CD14-positive monocyte (primary cell): ENCODE measurements at regions not wholly inside any gene's neighbourhood (a gene's known extent, or its start where the extent isn't known, plus 50 kb on each side); places are given as distances from the start of the nearest gene placed in this dataset.

Experiments used
- DNase-seq, 3 donors: peaks; one replicate each; pipeline ENCODE4 v3.0.0-alpha.2; 2011 to 2022
- H2AFZ ChIP-seq: 2 replicates; pipeline ENCODE4 v1.6.0; 2012; ENCODE audit warnings: mild to moderate bottlenecking, low read depth, low read length, inconsistent platforms; ENCODE audit not compliant: insufficient read depth, poor library complexity, severe bottlenecking
- H3K27ac ChIP-seq, 2 donors: 1 replicate in 1 of 2; 2 replicates in 1 of 2; pipeline ENCODE4 v1.5.1; 2012 to 2013; ENCODE audit warnings: low read length in 2 of 2, control low read depth in 1 of 2, inconsistent platforms in 1 of 2, low read depth in 1 of 2, mild to moderate bottlenecking in 1 of 2
- H3K27me3 ChIP-seq, 2 donors: one replicate each; pipeline versions ENCODE4 v1.6.0 to v1.6.1; 2011 to 2013; ENCODE audit warnings: low read length in 2 of 2; ENCODE audit not compliant: control insufficient read depth in 2 of 2, insufficient read depth in 2 of 2
- H3K36me3 ChIP-seq, 2 donors: replicated peaks in 1 of 2; 1 replicate in 1 of 2; 2 replicates in 1 of 2; pipeline versions ENCODE4 v1.5.1 to v1.6.1; 2012 to 2013; ENCODE audit warnings: low read length in 2 of 2, control low read depth in 1 of 2, inconsistent platforms in 1 of 2, mild to moderate bottlenecking in 1 of 2; ENCODE audit not compliant: insufficient read depth in 2 of 2, control insufficient read depth in 1 of 2
- H3K4me1 ChIP-seq, 2 donors: 1 replicate in 1 of 2; 2 replicates in 1 of 2; pipeline versions ENCODE4 v1.5.1 to v1.6.1; 2012 to 2013; ENCODE audit warnings: low read length in 2 of 2, control low read depth in 1 of 2, inconsistent platforms in 1 of 2, mild to moderate bottlenecking in 1 of 2, moderate library complexity in 1 of 2; ENCODE audit not compliant: insufficient read depth in 2 of 2, control insufficient read depth in 1 of 2
- H3K4me2 ChIP-seq: replicated peaks from 2 replicates; pipeline ENCODE3; 2012; ENCODE audit warnings: low read length, moderate library complexity, mild to moderate bottlenecking; ENCODE audit not compliant: poor library complexity, severe bottlenecking; ENCODE audit errors: extremely low read depth
- H3K4me3 ChIP-seq, 3 experiments: fragments of 200-600 bp in 1 of 3; sonication (generic) in 1 of 3; replicated peaks in 1 of 3; 1 replicate in 2 of 3; 2 replicates in 1 of 3; pipeline ENCODE4 v1.5.1; 2011 to 2013; ENCODE audit warnings: low read length in 3 of 3, mild to moderate bottlenecking in 3 of 3, control low read depth in 2 of 3, low read depth in 2 of 3, inconsistent platforms in 1 of 3, moderate library complexity in 1 of 3
- H3K79me2 ChIP-seq: 2 replicates; pipeline ENCODE4 v1.6.0; 2012; ENCODE audit warnings: mild to moderate bottlenecking, control low read depth, inconsistent platforms, low read length, moderate library complexity; ENCODE audit not compliant: insufficient read depth
- H3K9ac ChIP-seq: 2 replicates; pipeline ENCODE4 v1.6.0; 2017; ENCODE audit warnings: low read length, mild to moderate bottlenecking; ENCODE audit not compliant: insufficient read depth, poor library complexity, severe bottlenecking
- H3K9me3 ChIP-seq, 2 donors: replicated peaks in 1 of 2; 1 replicate in 1 of 2; 2 replicates in 1 of 2; pipeline versions ENCODE4 v1.5.1 to v1.6.1; 2012 to 2013; ENCODE audit warnings: low read length in 2 of 2, control low read depth in 1 of 2; ENCODE audit not compliant: control insufficient read depth in 1 of 2, insufficient read depth in 1 of 2
- H4K20me1 ChIP-seq: 2 replicates; pipeline ENCODE4 v1.6.0; 2012; ENCODE audit warnings: mild to moderate bottlenecking, low read length, control low read depth, moderate library complexity; ENCODE audit not compliant: insufficient read depth
- H3K27ac Mint-ChIP-seq, 7 donors: one replicate each; pipeline ENCODE4 v1.8.0; 2020; ENCODE audit warnings: mild to moderate bottlenecking in 7 of 7, mixed read lengths in 7 of 7, moderate library complexity in 6 of 7, inconsistent platforms in 2 of 7
- H3K27me3 Mint-ChIP-seq, 3 donors: one replicate each; pipeline ENCODE4 v1.8.0; 2021 to 2022; ENCODE audit warnings: low read depth in 3 of 3, mild to moderate bottlenecking in 3 of 3, mixed read lengths in 3 of 3, moderate library complexity in 3 of 3, inconsistent platforms in 1 of 3
- H3K36me3 Mint-ChIP-seq, 2 donors: one replicate each; pipeline ENCODE4 v1.8.0; 2020; ENCODE audit warnings: mixed read lengths in 2 of 2, inconsistent platforms in 1 of 2, mild to moderate bottlenecking in 1 of 2
- H3K4me1 Mint-ChIP-seq: one replicate; pipeline ENCODE4 v1.8.0; 2020; ENCODE audit warnings: mild to moderate bottlenecking, mixed read lengths
- H3K4me3 Mint-ChIP-seq, 2 donors: one replicate each; pipeline ENCODE4 v1.8.0; 2020; ENCODE audit warnings: mild to moderate bottlenecking in 2 of 2, mixed read lengths in 2 of 2, moderate library complexity in 1 of 2
- H3K9me3 Mint-ChIP-seq, 7 donors: one replicate each; pipeline ENCODE4 v1.8.0; 2020 to 2022; ENCODE audit warnings: mixed read lengths in 7 of 7, mild to moderate bottlenecking in 6 of 7, moderate library complexity in 6 of 7, inconsistent platforms in 2 of 7
- CTCF ChIP-seq: fragments of 200-600 bp; IDR thresholded peaks from one replicate; pipeline ENCODE4 v1.8.0; 2022; ENCODE audit warnings: antibody characterized with exemption, mild to moderate bottlenecking
- WGBS: methylation state at CpG from one replicate; pipeline ENCODE4 v1.1.5; 2013; ENCODE audit warnings: missing lambda C conversion rate; ENCODE audit not compliant: insufficient coverage; 5-methylcytosine and 5-hydroxymethylcytosine counted together
- intact Hi-C, 2 donors: fragments of 100-400 bp; cut with micrococcal nuclease; formaldehyde crosslinking; loops; one replicate each; pipeline versions ENCODE4 v1.15.0 to v1.15.1; 2023

- Histone ChIP-seq H2AFZ (no peak overlapping the region), H3K4me3 (no peak overlapping the region), H4K20me1 (no peaks in the 10 kb centered on the region), H3K27ac (no peak overlapping the region), H3K9me3 (peaks cover 0 to 5% of the 10 kb centered on the region in 2 donors), H3K4me1 (no peaks in the 10 kb centered on the region), H3K79me2 (no peaks in the 10 kb centered on the region), H3K36me3 (no peaks in the 10 kb centered on the region), H3K4me2 (no peak overlapping the region), H3K9ac (no peak overlapping the region), H3K27me3 (no peaks in the 10 kb centered on the region)
- TF ChIP-seq CTCF, result no peak
- Mint-ChIP-seq H3K4me3 (no peak overlapping the region), H3K27me3 (no peaks in the 10 kb centered on the region), H3K9me3 (peaks cover 0 to 6% (median 0%) of the 10 kb centered on the region in 7 donors), H3K27ac (no peak overlapping the region), H3K4me1 (no peaks in the 10 kb centered on the region), H3K36me3 (no peaks in the 10 kb centered on the region)
- intact Hi-C loops, result no loop called here
- DNase-seq, result no peak
- 85% methylated on average over 5 of the region's 6 CpGs for WGBS
Measured at GRCh38 chr5:25881318-25882036, 1156.9 kb downstream of the CDH9 start.

- Histone ChIP-seq H3K27me3 (no peaks in the 10 kb centered on the region), H3K4me3 (no peak overlapping the region), H3K9ac (no peak overlapping the region), H3K4me1 (no peaks in the 10 kb centered on the region), H3K9me3 (peaks cover 0 to 3% of the 10 kb centered on the region in 2 donors), H3K36me3 (no peaks in the 10 kb centered on the region), H3K79me2 (no peaks in the 10 kb centered on the region), H3K4me2 (no peak overlapping the region), H2AFZ (no peak overlapping the region), H3K27ac (no peak overlapping the region), H4K20me1 (no peaks in the 10 kb centered on the region)
- Mint-ChIP-seq H3K9me3 (peaks cover 0 to 10% (median 4%) of the 10 kb centered on the region in 7 donors), H3K4me3 (no peak overlapping the region), H3K27me3 (no peaks in the 10 kb centered on the region), H3K27ac (no peak overlapping the region), H3K4me1 (no peaks in the 10 kb centered on the region), H3K36me3 (no peaks in the 10 kb centered on the region)
- TF ChIP-seq CTCF, result no peak
- 75% methylated on average over 2 of the region's 3 CpGs for WGBS
- DNase-seq, result no peak
- intact Hi-C loops, result no loop called here
Measured at GRCh38 chr5:25863811-25864210, 1174.6 kb downstream of the CDH9 start.
